CD4-positive, alpha-beta T cell treated with Interleukin-4 for 4 hours (primary cell): ENCODE measurements at regions not wholly inside any gene's neighbourhood (a gene's known extent, or its start where the extent isn't known, plus 50 kb on each side); places are given as distances from the start of the nearest gene placed in this dataset.
A peak's percentile ranks its signal among the peaks of the same experiment; 100 is the strongest.

Experiments
- DNase-seq: peaks from one replicate; pipeline ENCODE4 v3.0.0-alpha.2; 2020

- no peak for DNase-seq
Measured at GRCh38 chr12:28827861-28828260, 321.2 kb upstream of the FAR2 start.

GRCh38 chr12:28828318-28828717 is 320.8 kb upstream of the FAR2 start:
- DNase-seq: no peak

- no peak for DNase-seq
Measured at GRCh38 chr12:28830491-28830890, 318.6 kb upstream of the FAR2 start.

- no peak for DNase-seq
Measured at GRCh38 chr12:28844718-28845117, 304.4 kb upstream of the FAR2 start.

GRCh38 chr12:28851781-28852180 is 297.3 kb upstream of the FAR2 start:
- no peak for DNase-seq

GRCh38 chr12:28855761-28856310 is 293.2 kb upstream of the FAR2 start:
- no peak for DNase-seq

GRCh38 chr12:28857369-28857768 is 291.7 kb upstream of the FAR2 start:
- no peak for DNase-seq

- DNase-seq: no peak
Measured at GRCh38 chr12:28859551-28859950, 289.5 kb upstream of the FAR2 start.

- DNase-seq: no peak
Measured at GRCh38 chr12:28865776-28866175, 283.3 kb upstream of the FAR2 start.

GRCh38 chr12:28866296-28866695 is 282.8 kb upstream of the FAR2 start:
- DNase-seq: no peak

GRCh38 chr12:28866715-28867503 is 282.2 kb upstream of the FAR2 start:
- no peak for DNase-seq

- no peak for DNase-seq
Measured at GRCh38 chr12:28868414-28868813, 280.7 kb upstream of the FAR2 start.

GRCh38 chr12:28869197-28869596 is 279.9 kb upstream of the FAR2 start:
- no peak for DNase-seq

GRCh38 chr12:28870839-28871440 is 278.1 kb upstream of the FAR2 start:
- DNase-seq: no peak

GRCh38 chr12:28872654-28873268 is 276.3 kb upstream of the FAR2 start:
- DNase-seq: peak; percentile 21

GRCh38 chr12:28874758-28875157 is 274.3 kb upstream of the FAR2 start:
- no peak for DNase-seq

GRCh38 chr12:28876196-28876798 is 272.8 kb upstream of the FAR2 start:
- no peak for DNase-seq

GRCh38 chr12:28877854-28878253 is 271.2 kb upstream of the FAR2 start:
- DNase-seq: no peak

GRCh38 chr12:28878629-28879028 is 270.4 kb upstream of the FAR2 start:
- DNase-seq: no peak

- DNase-seq: no peak
Measured at GRCh38 chr12:28879379-28879778, 269.7 kb upstream of the FAR2 start.

- no peak for DNase-seq
Measured at GRCh38 chr12:28882444-28882843, 266.6 kb upstream of the FAR2 start.

- DNase-seq: no peak
Measured at GRCh38 chr12:28883406-28883997, 265.6 kb upstream of the FAR2 start.
